Cardiac muscle cell (in vitro differentiated cells and primary cell): ENCODE measurements at regions not wholly inside any gene's neighbourhood (a gene's known extent, or its start where the extent isn't known, plus 50 kb on each side); places are given as distances from the start of the nearest gene placed in this dataset.
"Not testable (repeated sequence)": the region's sequence is repeated elsewhere in the genome, so short reads cannot be mapped to it uniquely, and the experiment has no call there.

Source experiments
- DNase-seq, 2 donors: peaks; one replicate each; pipeline versions ENCODE4 v3.0.0 to v3.0.0-alpha.2; 2010 to 2017; ENCODE audit warnings: low read depth in 1 of 2, low spot score in 1 of 2
- H3K27ac ChIP-seq: fragments of 200-600 bp; sonication (generic); 2 replicates; pipeline ENCODE4 v1.5.1; 2016
- H3K27me3 ChIP-seq: fragments of 200-600 bp; sonication (generic); 2 replicates; pipeline ENCODE4 v1.6.0; 2016; ENCODE audit warnings: control low read depth
- H3K36me3 ChIP-seq: fragments of 200-600 bp; sonication (generic); 2 replicates; pipeline ENCODE4 v1.5.1; 2016; ENCODE audit warnings: control low read depth
- H3K4me1 ChIP-seq: fragments of 200-600 bp; sonication (generic); 2 replicates; pipeline ENCODE4 v1.8.1; 2017; ENCODE audit warnings: low read depth, mild to moderate bottlenecking, mixed run types
- H3K4me3 ChIP-seq: fragments of 200-600 bp; sonication (generic); 2 replicates; pipeline ENCODE4 v1.5.1; 2016; ENCODE audit warnings: mild to moderate bottlenecking
- H3K9me3 ChIP-seq: fragments of 200-600 bp; sonication (generic); 2 replicates; pipeline ENCODE4 v1.5.1; 2017; ENCODE audit warnings: low read depth, mild to moderate bottlenecking, control low read depth
- TF ChIP-seq, protein P1 (sequence below): IDR thresholded peaks from 2 replicates; pipeline ENCODE4 v1.5.1; 2012; ENCODE audit warnings: low read depth, mild to moderate bottlenecking, low read length

- Histone ChIP-seq H3K36me3 (no peaks in the 10 kb centered on the region), H3K4me3 (no peak overlapping the region), H3K27ac (no peak overlapping the region), H3K9me3 (no peaks in the 10 kb centered on the region), H3K27me3 (no peaks in the 10 kb centered on the region), H3K4me1 (peaks cover 4% of the 10 kb centered on the region)
- TF ChIP-seq, protein P1, sequence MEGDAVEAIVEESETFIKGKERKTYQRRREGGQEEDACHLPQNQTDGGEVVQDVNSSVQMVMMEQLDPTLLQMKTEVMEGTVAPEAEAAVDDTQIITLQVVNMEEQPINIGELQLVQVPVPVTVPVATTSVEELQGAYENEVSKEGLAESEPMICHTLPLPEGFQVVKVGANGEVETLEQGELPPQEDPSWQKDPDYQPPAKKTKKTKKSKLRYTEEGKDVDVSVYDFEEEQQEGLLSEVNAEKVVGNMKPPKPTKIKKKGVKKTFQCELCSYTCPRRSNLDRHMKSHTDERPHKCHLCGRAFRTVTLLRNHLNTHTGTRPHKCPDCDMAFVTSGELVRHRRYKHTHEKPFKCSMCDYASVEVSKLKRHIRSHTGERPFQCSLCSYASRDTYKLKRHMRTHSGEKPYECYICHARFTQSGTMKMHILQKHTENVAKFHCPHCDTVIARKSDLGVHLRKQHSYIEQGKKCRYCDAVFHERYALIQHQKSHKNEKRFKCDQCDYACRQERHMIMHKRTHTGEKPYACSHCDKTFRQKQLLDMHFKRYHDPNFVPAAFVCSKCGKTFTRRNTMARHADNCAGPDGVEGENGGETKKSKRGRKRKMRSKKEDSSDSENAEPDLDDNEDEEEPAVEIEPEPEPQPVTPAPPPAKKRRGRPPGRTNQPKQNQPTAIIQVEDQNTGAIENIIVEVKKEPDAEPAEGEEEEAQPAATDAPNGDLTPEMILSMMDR = no peak
- no peak for DNase-seq
These were observed 85.2 kb upstream of the GRAMD1B start for GRCh38 chr11:123344790-123345357.

GRCh38 chr11:123344188-123344587 is 85.9 kb upstream of the GRAMD1B start:
- H3K27ac ChIP-seq, H3K36me3 ChIP-seq, H3K4me3 ChIP-seq, H3K9me3 ChIP-seq, H3K27me3 ChIP-seq, H3K4me1 ChIP-seq, DNase-seq: not testable (repeated sequence)

DNA sequence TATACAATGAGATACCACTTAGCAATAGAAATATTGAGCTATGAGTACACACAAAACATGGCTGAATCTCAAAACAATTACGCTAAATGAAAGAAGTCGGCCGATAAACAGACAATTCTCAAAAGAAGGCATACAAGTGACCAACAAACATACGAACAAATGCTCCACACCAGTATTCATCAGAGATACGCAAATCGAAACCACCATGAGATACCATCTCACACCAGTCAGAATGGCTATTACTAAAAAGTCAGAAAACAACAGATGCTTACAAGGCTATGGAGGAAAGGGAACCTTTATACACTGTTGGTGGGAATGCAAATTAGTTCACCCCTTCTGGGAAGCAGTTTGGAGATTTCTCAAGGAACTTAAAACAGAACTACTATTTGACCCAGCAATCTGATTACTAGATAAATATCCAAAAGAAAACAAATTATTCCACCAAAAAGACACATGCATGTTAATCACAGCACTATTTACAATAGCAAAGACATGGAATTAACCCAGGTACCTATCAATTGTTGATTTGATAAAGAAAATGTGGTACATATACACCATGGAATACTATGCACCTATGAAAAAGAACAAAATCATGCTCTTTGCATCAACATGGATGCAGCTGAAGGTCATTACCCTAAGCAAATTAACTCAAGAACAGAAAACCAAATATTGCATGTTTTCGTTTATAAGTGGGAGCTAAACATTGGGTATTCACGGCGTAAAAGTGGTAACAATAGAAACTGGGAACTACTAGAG is 90.9 kb upstream of the GRAMD1B start:
- Histone ChIP-seq H3K27me3 (no peaks in the 10 kb centered on the region), H3K4me3 (no peak overlapping the region), H3K9me3 (no peaks in the 10 kb centered on the region), H3K4me1 (peaks cover 5% of the 10 kb centered on the region), H3K36me3 (no peaks in the 10 kb centered on the region), H3K27ac (no peak overlapping the region)
- DNase-seq = no peak
- TF ChIP-seq, protein P1 = no peak

DNA sequence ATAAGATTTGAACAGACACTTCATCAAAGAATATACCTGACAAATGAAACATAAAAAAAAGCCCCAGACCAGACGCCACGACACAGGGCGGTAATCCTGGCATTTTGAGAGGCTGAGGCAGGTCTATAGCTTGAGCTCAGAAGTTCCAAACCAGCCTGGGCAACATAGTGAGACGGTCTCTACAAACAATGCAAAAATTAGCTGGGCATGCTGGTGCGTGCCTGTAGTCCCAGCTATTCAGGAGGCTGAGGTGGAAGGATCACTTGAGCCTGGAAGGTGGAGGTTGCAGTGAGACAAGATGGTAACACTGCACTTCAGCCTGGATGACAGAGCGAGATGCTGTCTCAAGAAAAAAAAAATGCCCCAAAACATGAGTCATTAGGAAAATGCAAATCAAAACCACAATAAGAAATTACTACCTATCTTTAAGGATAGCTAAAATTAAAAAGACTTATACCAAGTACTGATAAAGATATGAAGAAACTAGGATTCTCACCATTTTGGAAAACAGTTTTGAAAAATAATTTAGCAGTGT is 91.7 kb upstream of the GRAMD1B start:
- no peak for DNase-seq
- H3K9me3 ChIP-seq = no peaks in the 10 kb centered on the region

DNA sequence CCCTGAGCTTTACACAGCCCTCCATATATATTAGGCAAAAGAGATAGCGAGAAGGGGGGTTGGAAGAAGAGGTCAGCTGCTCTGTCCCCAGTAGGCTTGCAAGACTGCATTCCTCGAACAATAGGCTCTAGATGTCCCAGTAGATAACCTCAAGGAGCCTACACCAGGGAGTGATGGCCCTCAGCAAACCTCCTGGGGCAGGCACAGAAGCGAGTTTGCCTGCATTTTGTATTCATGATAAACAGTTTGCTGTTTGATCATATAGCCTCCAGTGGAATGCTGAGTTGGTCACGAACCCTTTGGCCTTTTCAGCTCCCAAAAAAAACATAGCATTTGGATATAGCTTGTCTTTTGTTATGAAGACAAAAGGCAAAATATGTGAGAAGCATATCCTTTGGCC is 95.1 kb upstream of the GRAMD1B start:
- H3K36me3 ChIP-seq = no peaks in the 10 kb centered on the region
- peaks cover 23% of the 10 kb centered on the region for H3K4me1 ChIP-seq
- no peak for DNase-seq
- H3K9me3 ChIP-seq = no peaks in the 10 kb centered on the region
- no peaks in the 10 kb centered on the region for H3K27me3 ChIP-seq
- no peak overlapping the region for H3K4me3 ChIP-seq
- no peak overlapping the region for H3K27ac ChIP-seq
- TF ChIP-seq, protein P1 = no peak

More for the DNA sequence above, 91.7 kb upstream of the GRAMD1B start:
- Histone ChIP-seq H3K4me3 (no peak overlapping the region), H3K4me1 (peaks cover 5% of the 10 kb centered on the region), H3K36me3 (no peaks in the 10 kb centered on the region), H3K27ac (no peak overlapping the region), H3K27me3 (no peaks in the 10 kb centered on the region)
- TF ChIP-seq, protein P1 = no peak

DNA sequence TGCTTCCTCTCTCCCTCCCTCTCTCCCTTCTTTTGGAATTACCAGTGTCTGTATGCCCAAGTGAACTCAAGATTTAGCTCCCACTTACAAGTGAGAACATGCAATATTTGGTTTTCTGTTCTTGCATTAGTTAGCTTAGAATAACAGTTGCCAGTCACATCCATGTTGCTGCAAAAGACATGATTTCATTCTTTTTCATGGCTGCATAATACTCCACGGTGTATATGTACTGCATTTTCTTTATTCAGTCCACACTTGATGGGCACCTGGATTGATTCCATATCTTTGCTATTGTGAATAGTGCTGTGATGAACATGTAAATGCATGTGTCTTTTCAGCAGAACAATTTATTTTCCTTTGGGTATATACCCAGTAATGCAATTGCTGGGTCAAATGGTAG is 97.5 kb upstream of the GRAMD1B start:
- not testable (repeated sequence) for DNase-seq, H3K27ac ChIP-seq, H3K9me3 ChIP-seq, H3K36me3 ChIP-seq, H3K27me3 ChIP-seq, H3K4me3 ChIP-seq
- peaks cover 41% of the 10 kb centered on the region for H3K4me1 ChIP-seq
